IPS-18a (cell line): ENCODE measurements at regions not wholly inside any gene's neighbourhood (a gene's known extent, or its start where the extent isn't known, plus 50 kb on each side); places are given as distances from the start of the nearest gene placed in this dataset.
"Not testable (repeated sequence)": the region's sequence is repeated elsewhere in the genome, so short reads cannot be mapped to it uniquely, and the experiment has no call there.

Source experiments
- H3K27ac ChIP-seq: one replicate; pipeline ENCODE4 v1.5.1; 2013; ENCODE audit warnings: low read length
- H3K27me3 ChIP-seq: one replicate; pipeline ENCODE4 v1.6.1; 2013; ENCODE audit warnings: mild to moderate bottlenecking, low read length; ENCODE audit not compliant: control insufficient read depth, insufficient read depth
- H3K36me3 ChIP-seq: one replicate; pipeline ENCODE4 v1.6.1; 2013; ENCODE audit warnings: low read depth, low read length; ENCODE audit not compliant: control insufficient read depth
- H3K4me1 ChIP-seq: one replicate; pipeline ENCODE4 v1.6.1; 2013; ENCODE audit warnings: low read depth, low read length; ENCODE audit not compliant: control insufficient read depth
- H3K4me3 ChIP-seq: one replicate; pipeline ENCODE4 v1.5.1; 2013; ENCODE audit warnings: low read length
- H3K9ac ChIP-seq: one replicate; pipeline ENCODE4 v1.6.1; 2013; ENCODE audit warnings: mild to moderate bottlenecking, low read length, moderate library complexity
- H3K9me3 ChIP-seq: one replicate; pipeline ENCODE4 v1.6.1; 2013; ENCODE audit warnings: low read depth, low read length; ENCODE audit not compliant: control insufficient read depth

GRCh38 chr5:131107128-131107527 lies 57.9 kb downstream of the HINT1 start:
- H3K9ac ChIP-seq, result no peak overlapping the region
- H3K9me3 ChIP-seq, result no peaks in the 10 kb centered on the region
- no peak overlapping the region for H3K4me3 ChIP-seq
- H3K27ac ChIP-seq, result no peak overlapping the region
- H3K27me3 ChIP-seq, result no peaks in the 10 kb centered on the region
- no peaks in the 10 kb centered on the region for H3K36me3 ChIP-seq
- H3K4me1 ChIP-seq, result no peaks in the 10 kb centered on the region

GRCh38 chr5:131104169-131104808 lies 60.8 kb downstream of the HINT1 start:
- Histone ChIP-seq H3K9me3 (no peaks in the 10 kb centered on the region), H3K27ac (no peak overlapping the region)

GRCh38 chr5:131096774-131097710 lies 68.0 kb downstream of the HINT1 start:
- Histone ChIP-seq H3K27ac (no peak overlapping the region), H3K9me3 (no peaks in the 10 kb centered on the region), H3K4me3 (no peak overlapping the region), H3K36me3 (no peaks in the 10 kb centered on the region), H3K4me1 (no peaks in the 10 kb centered on the region), H3K27me3 (no peaks in the 10 kb centered on the region), H3K9ac (no peak overlapping the region)

More at GRCh38 chr5:131104169-131104808, 60.8 kb downstream of the HINT1 start:
- H3K4me1 ChIP-seq, result no peaks in the 10 kb centered on the region
- H3K4me3 ChIP-seq, result no peak overlapping the region
- no peaks in the 10 kb centered on the region for H3K36me3 ChIP-seq
- no peaks in the 10 kb centered on the region for H3K27me3 ChIP-seq
- H3K9ac ChIP-seq, result no peak overlapping the region

- not testable (repeated sequence) for H3K36me3 ChIP-seq, H3K9me3 ChIP-seq, H3K4me1 ChIP-seq, H3K4me3 ChIP-seq, H3K9ac ChIP-seq, H3K27ac ChIP-seq, H3K27me3 ChIP-seq
Measured at GRCh38 chr5:131095561-131095960, 69.5 kb downstream of the HINT1 start.

GRCh38 chr5:131084436-131084835 lies 80.6 kb downstream of the HINT1 start:
- H3K4me1 ChIP-seq, result no peaks in the 10 kb centered on the region
- H3K27ac ChIP-seq, result no peak overlapping the region
- H3K9me3 ChIP-seq, result peaks cover 7% of the 10 kb centered on the region
- no peak overlapping the region for H3K4me3 ChIP-seq
- no peaks in the 10 kb centered on the region for H3K27me3 ChIP-seq
- no peaks in the 10 kb centered on the region for H3K36me3 ChIP-seq
- no peak overlapping the region for H3K9ac ChIP-seq

- Histone ChIP-seq H3K9ac (no peak overlapping the region), H3K36me3 (no peaks in the 10 kb centered on the region), H3K27me3 (no peaks in the 10 kb centered on the region), H3K4me3 (no peak overlapping the region), H3K4me1 (no peaks in the 10 kb centered on the region), H3K9me3 (peaks cover 7% of the 10 kb centered on the region), H3K27ac (no peak overlapping the region)
Measured at GRCh38 chr5:131081913-131082488, 83.1 kb downstream of the HINT1 start.

- Histone ChIP-seq H3K9me3 (peaks cover under 1% of the 10 kb centered on the region), H3K27me3 (no peaks in the 10 kb centered on the region), H3K4me1 (no peaks in the 10 kb centered on the region), H3K9ac (no peak overlapping the region), H3K4me3 (no peak overlapping the region), H3K27ac (no peak overlapping the region), H3K36me3 (no peaks in the 10 kb centered on the region)
Measured at GRCh38 chr5:131081374-131081773, 83.7 kb downstream of the HINT1 start.

- no peaks in the 10 kb centered on the region for H3K27me3 ChIP-seq
- H3K27ac ChIP-seq, result no peak overlapping the region
- no peaks in the 10 kb centered on the region for H3K36me3 ChIP-seq
- no peak overlapping the region for H3K9ac ChIP-seq
- H3K4me1 ChIP-seq, result no peaks in the 10 kb centered on the region
- no peaks in the 10 kb centered on the region for H3K9me3 ChIP-seq
- H3K4me3 ChIP-seq, result no peak overlapping the region
Measured at GRCh38 chr5:131079232-131079631, 85.8 kb downstream of the HINT1 start.

- Histone ChIP-seq H3K27ac (no peak overlapping the region), H3K9ac (no peak overlapping the region), H3K4me3 (no peak overlapping the region)
Measured at GRCh38 chr5:131068893-131069643, 96.0 kb downstream of the HINT1 start.

GRCh38 chr5:131068076-131068475 lies 97.0 kb downstream of the HINT1 start:
- H3K9me3 ChIP-seq, result peaks cover 4% of the 10 kb centered on the region
- H3K4me3 ChIP-seq, result no peak overlapping the region
- H3K9ac ChIP-seq, result no peak overlapping the region
- H3K27ac ChIP-seq, result no peak overlapping the region
- no peaks in the 10 kb centered on the region for H3K4me1 ChIP-seq
- H3K27me3 ChIP-seq, result no peaks in the 10 kb centered on the region
- no peaks in the 10 kb centered on the region for H3K36me3 ChIP-seq

More at GRCh38 chr5:131068893-131069643, 96.0 kb downstream of the HINT1 start:
- H3K36me3 ChIP-seq, result no peaks in the 10 kb centered on the region
- no peaks in the 10 kb centered on the region for H3K27me3 ChIP-seq
- peaks cover 4% of the 10 kb centered on the region for H3K9me3 ChIP-seq
- H3K4me1 ChIP-seq, result no peaks in the 10 kb centered on the region

- H3K36me3 ChIP-seq, result no peaks in the 10 kb centered on the region
- H3K4me1 ChIP-seq, result no peaks in the 10 kb centered on the region
- H3K9me3 ChIP-seq, result peaks cover 4% of the 10 kb centered on the region
- no peaks in the 10 kb centered on the region for H3K27me3 ChIP-seq
- H3K27ac ChIP-seq, result no peak overlapping the region
- H3K9ac ChIP-seq, result no peak overlapping the region
- no peak overlapping the region for H3K4me3 ChIP-seq
Measured at GRCh38 chr5:131067636-131068035, 97.4 kb downstream of the HINT1 start.
